NT2/D1 (cell line): ENCODE measurements at regions not wholly inside any gene's neighbourhood (a gene's known extent, or its start where the extent isn't known, plus 50 kb on each side); places are given as distances from the start of the nearest gene placed in this dataset.

ENCODE experiments used
- YY1 ChIP-seq: IDR thresholded peaks from 2 replicates; pipeline ENCODE4 v1.6.1; 2011; ENCODE audit not compliant: insufficient read length, insufficient read depth
- ZNF274 ChIP-seq: IDR thresholded peaks from 2 replicates; pipeline ENCODE4 v1.6.1; 2011; ENCODE audit warnings: mild to moderate bottlenecking, low read depth, low read length

DNA sequence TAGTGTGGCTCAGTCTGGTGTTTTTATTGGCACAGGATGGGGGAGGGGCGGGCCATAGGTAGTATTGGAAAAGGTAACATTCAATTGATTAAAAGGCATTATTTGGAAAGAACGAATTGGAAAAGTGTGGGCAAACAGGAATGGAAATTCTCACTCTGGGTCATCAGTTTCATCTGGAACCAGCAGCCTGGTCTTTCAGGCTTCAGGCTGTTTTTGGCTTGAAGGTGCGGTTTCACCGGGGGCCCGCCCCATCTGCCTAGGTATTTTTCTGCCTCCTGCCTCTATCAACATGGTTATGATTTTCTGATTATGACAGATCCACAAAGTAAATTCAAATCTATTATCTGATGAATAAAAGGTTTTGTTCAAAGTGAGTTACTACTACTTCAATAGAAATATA, 59.5 kb upstream of the CD28 start:
- TF ChIP-seq ZNF274 (no peak), YY1 (no peak)
